Chondrocyte (in vitro differentiated cells): ENCODE measurements at regions not wholly inside any gene's neighbourhood (a gene's known extent, or its start where the extent isn't known, plus 50 kb on each side); places are given as distances from the start of the nearest gene placed in this dataset.

Source experiments
- DNase-seq: peaks from one replicate; pipeline ENCODE4 v3.0.0; 2021; ENCODE audit warnings: mixed read lengths, low spot score
- H3K27ac Mint-ChIP-seq: one replicate; pipeline ENCODE4 v1.8.0; 2021; ENCODE audit warnings: mild to moderate bottlenecking, moderate library complexity, mixed read lengths; ENCODE audit not compliant: unreplicated experiment
- H3K27me3 Mint-ChIP-seq: 2 replicates; pipeline ENCODE4 v1.8.0; 2021; ENCODE audit warnings: low read depth, mixed read lengths
- H3K36me3 Mint-ChIP-seq: 2 replicates; pipeline ENCODE4 v1.8.0; 2021; ENCODE audit warnings: low read depth, mixed read lengths
- H3K4me1 Mint-ChIP-seq: 2 replicates; pipeline ENCODE4 v1.8.0; 2021; ENCODE audit warnings: low read depth, mild to moderate bottlenecking, mixed read lengths
- H3K4me3 Mint-ChIP-seq: one replicate; pipeline ENCODE4 v1.8.0; 2021; ENCODE audit warnings: mild to moderate bottlenecking, moderate library complexity, mixed read lengths; ENCODE audit not compliant: unreplicated experiment
- H3K9me3 Mint-ChIP-seq: 2 replicates; pipeline ENCODE4 v1.8.0; 2021; ENCODE audit warnings: low read depth, mixed read lengths
- CTCF ChIP-seq: fragments of 200-600 bp; sonication (generic); IDR thresholded peaks from 2 replicates; pipeline ENCODE4 v1.5.0; 2021; ENCODE audit warnings: antibody characterized with exemption, mild to moderate bottlenecking, moderate library complexity

DNA sequence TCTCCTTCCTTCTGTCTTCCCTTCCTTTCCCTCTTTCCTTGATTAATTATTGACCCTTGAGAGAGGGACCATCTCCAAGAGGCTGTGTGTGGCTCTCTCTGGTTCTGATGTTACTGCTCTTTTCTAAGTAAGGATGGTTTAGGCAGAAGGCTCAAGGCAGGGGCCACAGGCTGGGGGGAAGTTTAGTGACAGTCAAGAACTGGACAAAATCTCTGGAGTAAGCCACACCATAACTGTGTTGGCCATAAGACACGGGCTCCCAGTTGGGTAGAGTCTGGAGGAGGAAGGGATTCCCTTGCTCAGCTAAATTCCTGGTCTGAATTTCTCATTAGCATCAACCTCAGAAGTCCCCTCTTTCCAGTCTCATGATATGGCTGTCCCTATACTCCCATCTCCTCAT, 74.7 kb downstream of the BUD13 start:
- TF ChIP-seq CTCF = no peak
- H3K27ac Mint-ChIP-seq = no peak overlapping the region
- H3K27me3 Mint-ChIP-seq = peaks cover 14% of the 10 kb centered on the region
- peak; percentile 35 for DNase-seq
- no peak overlapping the region for H3K4me3 Mint-ChIP-seq
- H3K36me3 Mint-ChIP-seq = no peaks in the 10 kb centered on the region
- H3K4me1 Mint-ChIP-seq = no peaks in the 10 kb centered on the region
- no peaks in the 10 kb centered on the region for H3K9me3 Mint-ChIP-seq

GRCh38 chr11:116697639-116698038, 75.1 kb downstream of the BUD13 start:
- H3K4me1 Mint-ChIP-seq = no peaks in the 10 kb centered on the region
- no peaks in the 10 kb centered on the region for H3K36me3 Mint-ChIP-seq
- no peak overlapping the region for H3K4me3 Mint-ChIP-seq
- no peak overlapping the region for H3K27ac Mint-ChIP-seq
- H3K9me3 Mint-ChIP-seq = no peaks in the 10 kb centered on the region
- peaks cover 14% of the 10 kb centered on the region for H3K27me3 Mint-ChIP-seq
- no peak for TF ChIP-seq CTCF
- peak; percentile 32 for DNase-seq

DNA sequence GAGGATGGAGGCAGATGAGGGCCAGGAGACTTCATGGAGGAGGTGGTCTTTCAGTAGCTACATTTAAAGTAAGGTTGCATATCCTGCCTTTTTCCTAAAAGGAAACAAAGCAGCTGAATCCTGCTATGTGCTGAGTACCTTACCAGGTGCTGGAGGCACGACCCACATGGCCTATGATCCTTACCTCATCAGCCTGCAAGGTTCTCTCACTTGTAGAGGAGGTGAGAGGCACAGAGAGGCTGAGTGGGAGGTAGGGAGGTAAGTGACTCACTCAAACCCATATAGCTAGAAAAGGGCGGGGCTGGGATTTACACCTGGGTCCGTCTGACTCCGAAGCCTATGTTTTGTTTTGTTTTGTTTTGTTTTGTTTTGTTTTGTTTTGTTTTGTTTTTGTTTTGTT, 75.8 kb downstream of the BUD13 start:
- Mint-ChIP-seq H3K27ac (no peak overlapping the region), H3K4me3 (no peak overlapping the region), H3K9me3 (no peaks in the 10 kb centered on the region), H3K27me3 (peaks cover 12% of the 10 kb centered on the region), H3K4me1 (no peaks in the 10 kb centered on the region), H3K36me3 (no peaks in the 10 kb centered on the region)
- DNase-seq = peak; percentile 12
- TF ChIP-seq CTCF = no peak

DNA sequence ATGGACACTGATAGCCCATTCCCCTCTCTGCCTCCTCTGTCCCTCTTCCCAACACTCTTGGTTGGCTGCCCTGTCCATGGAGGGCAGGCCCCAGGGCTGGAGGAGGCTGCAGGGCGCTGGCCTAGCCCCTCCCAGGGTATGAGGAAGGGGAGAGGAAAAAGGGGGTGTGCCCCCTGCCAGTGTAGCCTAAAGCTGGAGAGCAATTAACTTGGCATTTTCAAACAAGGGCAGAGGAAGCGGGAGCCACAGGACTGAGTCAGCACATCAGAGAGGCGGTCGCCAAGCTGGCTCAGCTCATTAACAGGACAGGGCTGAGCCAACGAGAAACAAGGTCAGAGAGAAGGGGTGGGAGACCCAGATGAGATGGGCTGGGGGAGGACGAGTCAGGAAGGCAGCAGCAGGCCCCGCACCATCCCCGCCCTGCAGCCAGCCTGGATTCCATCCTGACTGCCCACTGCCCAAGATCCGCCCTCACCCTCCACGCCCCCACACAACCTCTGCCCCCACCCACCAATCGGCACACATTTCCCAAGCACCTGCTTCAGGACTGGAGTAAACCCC, 76.3 kb downstream of the BUD13 start:
- Mint-ChIP-seq H3K27ac (no peak overlapping the region), H3K4me1 (no peaks in the 10 kb centered on the region), H3K27me3 (peaks cover 10% of the 10 kb centered on the region), H3K4me3 (no peak overlapping the region), H3K9me3 (no peaks in the 10 kb centered on the region), H3K36me3 (no peaks in the 10 kb centered on the region)
- peak; percentile 72 for DNase-seq
- no peak for TF ChIP-seq CTCF

DNA sequence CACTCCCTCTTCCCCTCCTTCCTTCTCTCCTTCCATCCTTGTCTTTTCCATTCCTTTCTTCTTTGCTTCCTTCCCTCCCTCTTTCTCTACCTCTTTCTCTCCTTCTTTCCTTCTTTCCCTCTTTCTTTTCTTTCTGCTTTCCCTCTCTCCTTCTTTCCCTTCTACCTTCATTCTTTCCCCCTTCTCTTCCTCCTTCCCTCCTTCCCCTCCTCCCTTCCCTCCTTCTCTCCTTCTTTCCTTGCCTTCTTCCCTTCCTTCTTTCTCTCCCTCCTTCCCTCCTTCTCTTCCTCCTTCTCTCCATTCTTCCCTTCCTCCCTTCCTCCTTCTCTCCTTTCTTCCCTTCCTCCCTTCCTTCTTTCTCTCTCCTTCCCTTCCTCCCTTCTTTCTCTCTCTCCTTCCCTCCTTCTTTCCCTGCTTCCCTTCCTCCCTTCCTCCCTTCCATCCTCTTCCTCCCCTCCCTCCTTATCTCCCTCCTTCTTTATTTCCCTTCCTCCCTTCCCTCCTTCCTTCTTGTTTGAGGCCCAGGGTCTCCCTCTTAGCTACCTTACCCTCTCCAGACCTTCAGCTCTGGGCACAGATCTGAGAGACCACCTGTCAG, 77.0 kb downstream of the BUD13 start:
- Mint-ChIP-seq H3K4me3 (no peak overlapping the region), H3K4me1 (no peaks in the 10 kb centered on the region), H3K36me3 (no peaks in the 10 kb centered on the region), H3K27me3 (peaks cover 10% of the 10 kb centered on the region), H3K27ac (no peak overlapping the region), H3K9me3 (no peaks in the 10 kb centered on the region)
- DNase-seq = no peak
- no peak for TF ChIP-seq CTCF
